Hepatic stellate cell (primary cell): ENCODE measurements at regions not wholly inside any gene's neighbourhood (a gene's known extent, or its start where the extent isn't known, plus 50 kb on each side); places are given as distances from the start of the nearest gene placed in this dataset.

Experiments
- DNase-seq: peaks from one replicate; pipeline ENCODE4 v3.0.0; 2011; ENCODE audit warnings: low spot score

DNA sequence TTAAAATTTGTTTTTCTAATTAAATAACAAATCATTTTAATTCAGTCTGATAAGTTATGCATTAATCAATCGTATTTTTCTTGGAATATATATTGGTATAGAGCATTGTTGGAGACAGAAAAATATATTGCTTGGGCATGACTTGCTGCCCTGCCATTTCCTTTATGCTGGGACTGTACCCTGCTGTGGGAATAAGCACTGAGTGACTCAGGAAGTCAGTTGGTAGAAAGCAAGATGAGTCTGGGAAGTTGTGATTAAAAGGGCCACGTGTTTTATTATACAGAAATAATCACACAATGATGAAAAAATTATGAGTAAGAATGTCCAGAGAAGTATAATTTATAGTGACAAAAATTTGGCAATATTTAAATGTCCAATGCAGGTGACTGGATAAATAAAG lies 139.5 kb downstream of the KIF18A start:
- DNase-seq: no peak

DNA sequence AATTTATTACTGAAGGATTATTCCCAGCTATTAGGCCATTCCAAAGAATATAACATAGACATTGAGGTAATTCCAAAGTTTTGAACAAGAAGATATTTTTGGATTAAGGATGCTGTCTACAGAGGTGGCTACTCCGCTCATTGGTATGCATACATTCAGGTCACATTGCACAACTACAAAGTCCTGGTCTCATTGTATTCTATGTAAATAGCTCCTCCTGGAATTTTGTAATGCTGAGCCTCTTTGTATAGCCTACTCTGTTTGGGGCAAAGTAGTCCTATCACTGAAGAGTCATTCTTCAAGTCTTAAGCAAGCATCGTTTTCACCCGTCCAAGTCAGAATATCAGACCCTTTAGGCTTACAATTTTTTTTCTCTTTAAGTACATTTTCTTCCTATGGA lies 142.4 kb downstream of the KIF18A start:
- no peak for DNase-seq

DNA sequence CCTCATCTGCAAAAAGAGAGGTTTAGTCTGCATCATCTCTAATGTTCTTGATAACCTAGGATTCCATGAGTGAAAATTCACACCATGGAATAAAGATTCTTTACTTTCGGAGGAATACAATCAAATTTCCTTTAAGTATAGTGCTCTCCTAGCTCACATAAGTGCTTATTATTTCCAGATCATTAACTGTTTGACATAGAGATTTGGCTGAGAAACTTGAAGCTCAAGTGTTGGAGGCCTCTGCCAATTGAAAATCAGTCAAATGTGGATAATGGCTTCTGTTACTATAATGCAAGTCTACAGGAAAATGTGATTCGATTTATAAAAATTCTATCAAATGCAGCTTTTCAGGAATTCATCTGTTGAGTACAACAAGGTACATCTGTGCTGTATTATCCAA lies 144.6 kb downstream of the KIF18A start:
- DNase-seq: no peak

DNA sequence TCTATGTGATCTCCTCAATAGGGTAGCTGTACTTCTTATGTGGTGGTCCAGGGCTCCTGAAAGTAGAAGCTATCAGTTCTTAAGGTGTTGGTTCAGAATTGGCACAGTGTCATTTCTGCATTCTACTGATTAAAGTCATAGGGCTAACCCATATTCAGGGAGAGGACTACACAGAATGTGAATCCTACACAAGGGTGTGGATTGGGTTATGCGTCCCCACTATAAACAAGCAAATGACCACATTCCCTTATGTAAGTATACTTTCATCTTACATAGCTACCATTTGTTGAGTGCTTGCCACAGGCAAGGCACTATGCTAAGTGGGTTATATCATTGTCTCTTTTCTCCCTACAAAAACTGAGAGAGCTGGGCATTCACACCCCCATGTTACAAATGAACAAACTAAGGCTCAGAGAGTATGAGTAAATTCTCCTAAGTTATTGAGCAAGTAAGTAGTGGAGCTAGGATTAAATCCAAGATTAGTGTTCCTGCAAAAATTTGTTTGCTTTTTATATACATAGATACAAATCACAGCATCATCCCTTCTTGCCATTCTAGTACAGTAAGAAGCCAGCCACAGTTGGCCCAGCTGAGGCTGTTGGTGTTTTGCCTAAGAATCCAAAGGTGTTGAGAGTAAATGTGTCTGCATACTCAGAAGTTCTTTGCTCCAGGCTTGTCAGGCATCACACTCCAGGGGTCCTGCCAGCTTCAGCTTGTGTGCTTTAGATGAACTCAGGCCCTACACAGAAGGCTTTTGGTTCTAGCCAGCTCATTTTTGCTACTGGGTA lies 157.8 kb downstream of the KIF18A start:
- no peak for DNase-seq

DNA sequence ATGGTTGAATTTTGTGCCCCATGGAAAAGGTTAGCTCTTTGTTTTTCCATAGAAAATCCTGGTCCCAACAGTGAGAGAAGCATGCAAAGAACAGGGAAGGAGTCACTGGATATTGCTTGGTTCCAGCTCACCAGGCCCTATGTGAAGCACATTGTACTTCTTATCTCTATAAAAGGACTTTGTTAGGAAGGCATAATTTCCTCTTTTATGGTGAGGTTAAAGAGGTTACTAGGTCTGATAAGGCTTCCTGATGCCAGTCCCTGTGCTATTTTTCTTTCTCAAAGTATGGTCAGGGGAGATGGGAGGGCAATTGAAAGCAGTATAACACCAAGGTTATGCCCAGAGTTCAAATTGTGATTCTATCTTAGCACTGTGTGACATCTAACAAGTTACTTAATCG lies 162.6 kb downstream of the KIF18A start:
- no peak for DNase-seq

DNA sequence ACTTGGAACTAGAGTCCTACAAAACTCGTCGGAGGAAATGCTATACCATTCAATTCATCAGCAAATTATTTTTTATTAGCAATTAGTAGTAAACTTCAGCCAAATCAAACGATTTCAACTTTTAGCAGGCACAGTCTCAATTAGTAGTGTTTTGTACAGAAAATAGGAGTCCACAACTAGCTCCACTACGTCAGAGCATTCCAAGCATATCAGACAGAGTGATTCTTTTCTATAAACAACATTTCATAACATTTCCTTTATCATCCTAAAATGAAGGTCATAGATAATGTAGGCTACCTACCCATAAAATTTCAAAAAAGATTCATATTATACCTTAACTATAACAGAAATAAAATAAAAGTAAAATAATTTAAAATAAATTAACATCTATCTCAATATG lies 169.9 kb downstream of the KIF18A start:
- DNase-seq: peak; percentile 19

DNA sequence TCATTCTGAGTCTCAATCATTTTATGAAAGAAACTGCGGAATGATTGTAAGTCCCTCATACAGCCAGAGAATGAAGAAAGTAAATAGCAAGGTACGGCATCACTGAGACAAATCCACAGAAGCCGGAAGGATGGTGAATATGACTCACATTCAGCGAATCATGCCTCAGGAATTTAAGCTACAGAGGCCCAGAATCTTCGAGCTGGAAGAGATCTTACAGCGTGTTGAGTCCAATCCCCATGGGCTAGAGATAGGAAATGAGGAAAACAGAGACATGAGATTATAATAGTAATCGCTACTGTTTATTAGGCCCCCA lies 173.2 kb downstream of the KIF18A start:
- DNase-seq: peak; percentile 75

DNA sequence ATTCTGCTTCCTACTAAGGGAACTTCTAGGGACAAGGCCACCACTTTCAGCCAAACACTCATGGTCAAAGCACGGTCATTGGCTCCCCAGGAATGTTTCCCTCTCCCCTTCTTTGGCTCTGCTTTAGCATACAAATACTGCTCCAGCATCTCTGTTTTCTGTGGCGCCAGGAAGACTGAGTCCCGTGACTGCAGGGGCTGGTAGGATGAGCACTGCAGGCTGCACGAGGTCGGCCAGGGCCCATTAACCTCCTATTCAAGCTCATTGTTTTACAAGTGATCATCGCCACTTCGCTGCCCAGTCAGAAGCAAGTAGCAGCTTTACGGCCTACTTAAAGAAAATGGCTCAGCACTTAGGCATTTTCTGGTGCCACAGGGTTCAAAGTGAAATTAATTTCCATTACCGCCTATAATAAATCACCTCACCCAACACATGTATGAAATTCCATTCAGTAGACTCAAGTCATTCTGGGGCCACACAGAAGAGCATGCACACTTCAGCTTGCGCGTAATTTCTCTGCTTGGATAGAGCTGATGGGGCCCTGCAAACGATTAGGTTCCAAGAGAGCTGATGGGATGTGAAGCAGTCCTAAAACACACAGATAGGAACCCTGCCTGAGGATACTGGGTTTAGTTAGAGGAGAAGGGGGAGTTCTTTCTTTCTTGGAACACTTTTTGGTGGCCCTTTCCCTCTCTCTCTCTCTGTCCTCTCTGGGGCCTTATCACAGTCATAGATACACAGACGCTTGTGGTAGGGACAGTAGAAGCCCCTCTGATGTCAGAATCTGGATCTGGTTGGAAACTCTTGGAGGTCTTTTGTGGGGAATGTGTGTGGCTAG lies 173.7 kb downstream of the KIF18A start:
- DNase-seq: peak; percentile 49

DNA sequence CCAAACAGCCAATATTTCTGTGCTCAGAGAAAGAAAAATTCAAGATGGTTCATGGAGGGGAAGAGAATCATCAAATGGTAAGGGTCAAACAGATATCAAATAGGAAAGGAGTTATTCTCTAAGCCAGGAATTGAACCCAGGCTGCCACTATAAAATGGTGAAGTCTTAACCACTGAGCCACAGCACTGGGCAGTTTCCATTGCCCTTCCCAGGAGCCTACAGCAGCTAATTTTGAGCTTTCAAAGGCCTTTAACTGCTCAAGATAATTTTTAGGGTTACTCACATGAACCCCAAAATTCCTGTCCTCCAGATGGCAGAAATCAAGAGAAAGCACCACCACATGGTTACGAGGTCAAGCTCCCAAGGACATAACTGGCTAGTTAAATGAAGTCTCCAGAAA lies 176.2 kb downstream of the KIF18A start:
- DNase-seq: no peak

DNA sequence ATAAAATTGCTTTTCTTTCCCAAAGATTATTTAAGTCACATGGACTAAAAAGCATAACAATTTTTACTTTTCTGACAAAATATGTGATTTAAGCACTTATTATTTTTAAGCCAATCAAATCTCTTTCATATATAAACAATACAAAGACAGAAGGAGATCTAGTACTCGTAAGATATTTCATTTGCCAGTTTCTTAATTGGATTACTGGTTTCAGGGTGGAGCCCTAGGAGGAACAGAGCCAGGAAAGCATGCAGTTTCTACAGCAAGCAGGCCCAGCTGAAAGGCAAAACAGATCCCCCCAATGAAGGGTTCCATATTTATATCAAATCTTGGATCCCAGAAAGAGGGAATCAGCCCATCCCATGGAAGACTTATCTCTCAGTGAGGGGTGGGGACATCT lies 177.0 kb downstream of the KIF18A start:
- no peak for DNase-seq

DNA sequence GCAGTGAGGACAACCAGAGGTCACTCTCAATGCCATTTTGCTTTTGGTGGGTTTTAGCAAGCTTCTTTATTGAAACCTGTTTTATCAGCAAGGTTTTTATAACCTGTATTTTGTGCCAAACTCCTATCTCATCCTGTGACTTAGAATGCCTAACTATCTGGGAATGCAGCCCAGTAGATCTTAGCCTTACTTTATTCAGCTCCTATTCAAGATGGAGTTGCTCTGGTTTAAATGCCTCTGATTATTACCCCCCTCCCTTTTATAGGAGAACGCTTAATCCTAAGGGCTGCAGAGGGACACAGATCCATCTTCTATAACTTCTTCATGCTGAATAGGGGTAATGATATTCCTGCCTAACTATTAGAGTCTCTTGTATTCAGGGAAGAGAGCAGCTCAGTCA lies 179.1 kb downstream of the KIF18A start:
- DNase-seq: no peak

DNA sequence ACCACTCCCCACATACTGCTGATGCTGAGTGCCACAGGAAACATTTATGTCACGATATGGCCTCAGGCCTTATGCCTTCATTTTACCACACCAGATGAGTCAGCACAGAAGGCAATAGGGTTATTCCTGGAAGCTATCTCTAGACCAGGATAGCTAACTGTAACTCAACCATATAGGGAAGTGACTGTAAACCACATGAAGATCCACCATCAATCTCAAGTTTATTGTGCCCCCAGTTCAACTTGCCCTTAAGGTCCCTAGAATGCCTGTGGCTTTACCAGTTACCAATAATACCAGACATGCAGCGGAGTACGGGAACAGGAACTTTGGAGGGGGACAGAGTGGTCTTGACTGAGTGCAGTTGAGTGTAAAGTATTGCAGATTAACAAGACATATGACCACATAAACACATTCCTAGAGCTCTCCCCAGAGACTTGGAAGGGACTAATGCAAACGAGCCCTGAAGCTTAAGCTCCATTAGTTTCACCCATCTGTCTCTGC lies 180.9 kb downstream of the KIF18A start:
- peak; percentile 34 for DNase-seq

DNA sequence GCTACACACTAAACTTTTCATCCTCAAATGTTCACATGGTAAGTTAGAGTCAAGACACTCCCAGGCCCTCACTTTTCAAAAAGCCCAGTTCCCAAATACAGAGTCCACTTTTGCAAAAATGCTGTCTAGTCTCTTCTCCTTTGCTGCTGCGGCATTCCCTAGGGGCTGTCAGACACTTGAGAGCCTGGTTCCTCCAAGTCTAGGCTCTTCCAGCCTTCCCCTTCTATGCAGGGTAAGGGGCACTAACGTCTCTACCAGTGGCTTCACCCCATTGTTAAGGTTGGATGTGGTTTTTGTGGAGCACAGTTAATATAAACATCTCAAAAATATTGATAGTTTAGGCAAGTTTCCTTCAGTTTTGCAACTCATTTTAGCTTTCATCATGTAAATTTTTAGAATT lies 181.5 kb downstream of the KIF18A start:
- DNase-seq: no peak

DNA sequence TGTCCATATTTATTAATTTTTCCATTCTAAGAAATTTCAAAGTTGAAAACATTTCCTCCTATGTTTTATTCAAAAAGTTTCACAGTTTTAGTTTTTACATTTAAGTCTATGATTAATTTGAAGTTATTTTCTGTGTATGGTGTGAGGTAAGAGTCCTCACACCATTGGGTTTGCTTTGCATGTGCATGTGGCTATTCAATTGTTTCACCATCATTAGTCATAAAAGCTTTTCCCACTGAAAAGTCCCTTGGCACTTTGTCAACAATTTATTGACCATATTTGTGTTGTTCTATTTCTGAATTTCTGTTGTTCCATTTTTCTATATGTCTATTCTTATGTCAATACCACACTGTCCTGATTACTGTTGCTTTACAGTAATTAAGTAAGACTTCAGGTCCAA lies 186.5 kb downstream of the KIF18A start:
- no peak for DNase-seq

DNA sequence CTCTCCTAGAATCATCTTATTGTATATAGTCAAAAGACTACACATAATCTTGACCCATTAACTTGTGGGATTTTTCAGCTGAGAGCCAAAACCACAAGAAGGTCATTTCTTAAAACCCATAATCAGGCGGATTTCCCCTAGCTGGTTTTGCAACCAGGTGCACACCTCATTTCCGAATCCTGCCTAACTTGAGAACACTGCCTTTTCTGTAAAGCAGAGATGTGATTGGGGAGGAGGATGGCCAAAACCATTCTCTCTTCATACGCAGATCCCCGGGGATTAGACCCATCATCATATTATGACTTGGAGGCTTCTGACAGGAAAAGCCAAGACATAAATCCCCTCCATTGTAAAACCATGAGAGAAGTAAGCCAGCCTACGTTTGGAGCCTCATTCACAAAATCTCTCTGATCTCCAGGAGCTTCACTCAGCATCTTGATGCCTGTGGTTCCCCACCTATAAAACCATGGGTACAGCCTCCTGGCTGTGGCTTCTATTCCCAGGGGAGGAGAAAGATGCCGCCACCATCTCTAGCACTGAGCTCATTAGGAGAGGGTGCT lies 191.3 kb downstream of the KIF18A start:
- no peak for DNase-seq

DNA sequence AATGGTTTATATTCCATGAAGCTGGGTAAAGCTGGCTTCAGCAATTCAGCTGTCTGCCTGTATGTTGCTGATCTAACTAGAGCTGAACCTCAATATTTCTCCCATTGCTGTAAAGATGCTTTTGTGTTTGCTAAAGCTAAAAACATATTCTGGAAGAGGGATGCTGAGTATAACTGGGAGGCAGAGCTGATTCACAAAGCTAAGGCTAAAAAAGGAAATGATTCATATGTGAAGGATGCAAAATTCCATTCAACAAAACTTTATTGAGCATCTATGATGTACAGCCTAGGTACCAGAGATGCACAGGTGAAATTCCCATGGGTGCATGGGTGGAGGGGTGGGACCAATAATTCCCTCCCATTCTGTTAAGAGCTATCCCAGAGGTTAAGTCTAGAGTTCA lies 193.9 kb downstream of the KIF18A start:
- DNase-seq: no peak

DNA sequence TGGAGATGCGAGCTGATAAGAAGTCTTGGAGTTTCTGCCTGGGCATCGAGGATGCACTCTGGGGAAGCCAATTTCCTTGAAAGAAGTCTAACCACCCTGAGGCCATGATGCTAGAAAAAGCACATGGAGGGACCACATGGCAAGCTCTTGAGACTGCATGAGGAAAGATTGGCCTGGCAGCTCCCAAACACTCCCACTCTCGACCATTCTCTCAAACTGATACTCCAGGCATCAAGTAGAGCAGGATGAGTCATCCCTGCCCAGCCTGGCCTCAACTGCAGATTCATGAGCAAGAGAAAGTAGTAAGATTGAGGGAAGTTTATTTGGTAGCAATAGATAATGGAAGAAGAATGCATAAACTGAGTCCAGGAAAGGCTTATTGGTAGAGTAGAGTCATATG lies 194.3 kb downstream of the KIF18A start:
- DNase-seq: no peak

DNA sequence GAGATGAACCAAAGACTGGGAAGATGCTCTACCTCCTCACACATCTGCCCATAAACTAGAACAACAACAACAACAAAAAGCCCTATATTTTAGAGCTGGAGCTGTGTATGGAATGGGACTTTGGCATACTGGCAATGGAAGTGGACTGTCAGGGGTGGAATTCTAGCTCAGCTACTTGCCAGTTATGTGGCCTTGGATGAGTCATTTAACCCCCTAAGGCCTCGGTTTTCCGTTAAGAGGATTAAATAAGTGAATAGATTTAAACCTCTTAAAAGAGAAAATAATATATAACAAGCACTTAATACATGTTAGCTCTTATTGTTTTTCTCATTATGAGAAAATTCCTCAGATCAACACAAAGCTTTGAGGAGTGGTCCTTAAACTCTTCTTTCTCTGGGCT lies 195.0 kb downstream of the KIF18A start:
- no peak for DNase-seq

DNA sequence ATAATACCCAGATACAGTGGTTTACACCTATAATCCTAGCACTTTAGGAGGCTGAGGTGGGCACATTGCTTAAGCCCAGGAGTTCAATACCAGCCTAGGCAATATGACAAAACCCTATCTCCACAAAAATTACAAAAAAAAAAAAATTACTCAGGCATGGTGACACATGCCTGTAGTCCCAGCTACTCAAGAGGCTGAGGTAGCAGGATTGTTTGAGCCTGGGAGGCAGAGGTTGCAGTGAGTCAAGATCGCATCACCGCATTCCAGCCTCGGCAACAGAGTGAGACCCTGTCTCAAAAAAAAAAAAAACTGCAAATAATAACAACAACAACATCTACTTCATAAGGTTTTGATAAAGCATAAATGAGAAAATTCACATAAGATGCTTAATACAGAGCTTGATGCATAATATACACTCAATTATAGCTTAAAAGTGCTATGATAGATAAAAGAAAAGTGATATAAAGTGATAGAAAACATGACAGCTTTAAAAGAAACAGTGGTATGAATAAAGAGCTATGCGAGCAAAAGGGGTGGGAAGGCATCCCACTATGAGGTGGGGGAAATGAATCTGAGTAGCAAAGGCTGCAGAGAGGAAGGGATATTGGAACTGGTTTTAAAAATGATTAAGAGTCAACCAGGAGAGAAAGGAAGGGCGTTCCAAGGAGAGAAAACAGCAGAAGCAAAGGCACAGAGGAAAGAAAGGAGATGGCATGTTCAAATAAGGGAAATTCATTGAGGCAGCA lies 197.6 kb downstream of the KIF18A start:
- DNase-seq: no peak

DNA sequence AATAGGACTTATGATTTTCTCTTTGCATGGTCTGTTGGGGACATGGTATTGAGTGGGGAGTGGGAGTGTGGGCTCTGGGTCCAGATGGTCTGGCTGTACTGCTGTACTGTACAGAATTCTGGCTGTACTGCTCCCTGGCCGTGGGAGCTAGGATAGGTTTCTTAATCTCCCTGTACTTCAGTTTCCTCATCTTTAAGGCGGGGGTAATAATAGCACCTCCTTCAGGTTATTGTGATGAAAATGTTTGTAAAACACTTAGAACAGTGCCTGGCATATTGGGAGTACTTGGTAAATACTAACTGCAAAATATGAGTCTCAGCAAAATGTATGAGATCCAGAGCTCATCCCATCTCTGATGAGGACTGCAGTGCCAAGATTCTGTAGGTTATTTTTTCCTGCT lies 198.6 kb downstream of the KIF18A start:
- DNase-seq: no peak

DNA sequence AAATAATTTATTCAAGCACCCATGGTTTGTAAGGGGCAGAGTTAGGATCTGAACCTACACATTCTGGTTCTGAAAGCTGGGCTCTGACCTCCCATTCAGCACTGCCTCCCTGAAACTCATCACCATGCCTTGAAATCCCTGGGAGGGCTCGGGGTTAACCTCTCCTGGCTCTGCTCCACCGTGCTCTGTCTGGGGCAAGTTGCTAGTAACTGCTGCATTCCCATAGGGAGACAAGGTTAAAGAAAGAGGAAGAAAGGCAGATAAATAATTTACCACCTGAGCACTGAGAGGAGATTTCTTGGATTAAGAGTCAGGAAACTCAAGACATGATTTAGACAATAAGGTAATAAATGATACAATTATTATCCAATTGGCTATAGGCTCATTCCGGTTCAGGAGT lies 199.3 kb downstream of the KIF18A start:
- no peak for DNase-seq

DNA sequence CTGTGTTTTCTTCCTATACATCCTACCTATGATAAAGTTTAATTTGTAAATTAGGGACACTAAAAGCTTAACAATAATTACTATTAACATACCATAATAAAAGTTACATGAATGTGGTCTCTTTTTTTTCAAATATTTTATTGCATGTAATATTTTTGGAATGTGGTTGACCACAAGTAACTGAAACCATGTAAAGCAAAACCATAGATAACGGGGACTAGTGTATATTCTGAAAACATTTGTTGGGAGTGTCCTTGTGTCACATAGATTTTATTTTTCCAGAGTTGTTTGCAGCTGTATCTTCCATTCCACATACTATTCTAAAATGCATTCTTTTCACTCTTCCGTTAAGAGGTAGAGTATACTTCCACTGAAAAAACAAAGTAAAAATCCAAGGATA lies 200.4 kb downstream of the KIF18A start:
- DNase-seq: no peak

DNA sequence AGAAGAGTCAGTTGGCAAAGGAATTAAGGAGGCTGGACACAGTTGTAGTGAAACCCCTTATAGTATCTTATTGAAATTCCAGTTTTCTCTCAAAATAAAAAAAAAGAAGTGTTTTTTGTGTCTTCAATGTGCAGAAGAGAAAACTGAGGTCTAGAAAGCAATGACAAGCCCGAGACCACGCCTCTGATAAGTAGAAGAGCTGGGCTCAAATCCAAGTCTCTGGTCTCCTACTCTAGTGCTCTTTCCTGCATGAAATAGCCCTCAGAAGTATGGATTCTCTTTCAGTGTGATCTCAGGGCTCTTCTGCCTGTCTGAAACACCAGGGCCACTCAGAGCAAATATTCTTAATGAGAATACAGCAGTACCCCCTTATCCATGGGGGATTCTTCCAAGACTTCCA lies 200.9 kb downstream of the KIF18A start:
- no peak for DNase-seq
